Mesenchymal stem cell (in vitro differentiated cells and primary cell): ENCODE measurements at regions not wholly inside any gene's neighbourhood (a gene's known extent, or its start where the extent isn't known, plus 50 kb on each side); places are given as distances from the start of the nearest gene placed in this dataset.

Experiments used
- DNase-seq: peaks from one replicate; pipeline ENCODE4 v3.0.0-alpha.2; 2013
- H2AFZ ChIP-seq: one replicate; pipeline ENCODE4 v1.6.1; 2013; ENCODE audit warnings: low read depth, mild to moderate bottlenecking, control low read depth, inconsistent platforms, low read length, moderate library complexity
- H2AK5ac ChIP-seq: 2 replicates; pipeline ENCODE4 v1.6.1; 2013; ENCODE audit warnings: low read length, moderate library complexity, mild to moderate bottlenecking, inconsistent platforms; ENCODE audit not compliant: severe bottlenecking
- H2BK120ac ChIP-seq: one replicate; pipeline ENCODE4 v1.6.1; 2013; ENCODE audit warnings: low read depth, mild to moderate bottlenecking, inconsistent platforms, low read length, moderate library complexity
- H2BK12ac ChIP-seq, 2 experiments: one replicate each; pipeline ENCODE4 v1.6.1; 2013; ENCODE audit warnings: inconsistent platforms in 2 of 2, low read length in 2 of 2, mild to moderate bottlenecking in 2 of 2, moderate library complexity in 2 of 2, control low read depth in 1 of 2
- H2BK15ac ChIP-seq: one replicate; pipeline ENCODE4 v1.6.1; 2013; ENCODE audit warnings: mild to moderate bottlenecking, low read depth, inconsistent platforms; ENCODE audit not compliant: poor library complexity, severe bottlenecking
- H2BK5ac ChIP-seq: 2 replicates; pipeline ENCODE4 v1.6.1; 2013; ENCODE audit warnings: low read depth, mild to moderate bottlenecking, low read length, control low read depth, inconsistent platforms; ENCODE audit not compliant: poor library complexity, severe bottlenecking
- H3K14ac ChIP-seq, 2 experiments: one replicate each; pipeline ENCODE4 v1.6.1; 2013; ENCODE audit warnings: inconsistent platforms in 2 of 2, low read length in 2 of 2, control low read depth in 1 of 2, mild to moderate bottlenecking in 1 of 2, moderate library complexity in 1 of 2
- H3K18ac ChIP-seq, 2 experiments: one replicate each; pipeline ENCODE4 v1.6.1; 2013; ENCODE audit warnings: inconsistent platforms in 2 of 2, low read length in 2 of 2, control low read depth in 1 of 2, low read depth in 1 of 2, mild to moderate bottlenecking in 1 of 2
- H3K23ac ChIP-seq, 2 experiments: one replicate each; pipeline ENCODE4 v1.6.1; 2013; ENCODE audit warnings: inconsistent platforms in 2 of 2, low read length in 2 of 2, mild to moderate bottlenecking in 2 of 2, moderate library complexity in 2 of 2, control low read depth in 1 of 2
- H3K27ac ChIP-seq: 2 replicates; pipeline ENCODE4 v1.5.1; 2013; ENCODE audit warnings: mild to moderate bottlenecking, moderate library complexity, low read length, control low read depth, inconsistent platforms; ENCODE audit not compliant: poor library complexity, severe bottlenecking
- H3K27me3 ChIP-seq, 2 experiments: 2 replicates each; pipeline versions ENCODE4 v1.6.1 to v1.7.0; 2013; ENCODE audit warnings: low read length in 2 of 2, mild to moderate bottlenecking in 2 of 2, moderate library complexity in 2 of 2, control low read depth in 1 of 2, inconsistent platforms in 1 of 2; ENCODE audit not compliant: control insufficient read depth in 1 of 2, insufficient read depth in 1 of 2
- H3K36me3 ChIP-seq, 2 experiments: 2 replicates each; pipeline versions ENCODE4 v1.6.1 to v1.7.0; 2013; ENCODE audit warnings: low read length in 2 of 2, control low read depth in 1 of 2, inconsistent platforms in 1 of 2, low read depth in 1 of 2, mild to moderate bottlenecking in 1 of 2; ENCODE audit not compliant: insufficient read depth in 2 of 2, control insufficient read depth in 1 of 2
- H3K4ac ChIP-seq, 2 experiments: one replicate each; pipeline ENCODE4 v1.6.1; 2013; ENCODE audit warnings: inconsistent platforms in 2 of 2, low read length in 2 of 2, mild to moderate bottlenecking in 2 of 2, moderate library complexity in 2 of 2, control low read depth in 1 of 2, low read depth in 1 of 2
- H3K4me1 ChIP-seq: 2 replicates; pipeline ENCODE4 v1.6.1; 2013; ENCODE audit warnings: low read depth, low read length, control low read depth; ENCODE audit not compliant: control insufficient read depth, insufficient read depth
- H3K4me2 ChIP-seq: 2 replicates; pipeline ENCODE4 v1.6.1; 2013; ENCODE audit warnings: low read length, mild to moderate bottlenecking, inconsistent platforms; ENCODE audit not compliant: poor library complexity, severe bottlenecking
- H3K4me3 ChIP-seq, 2 experiments: 2 replicates each; pipeline versions ENCODE4 v1.5.1 to v1.7.0; 2013; ENCODE audit warnings: low read length in 2 of 2, mild to moderate bottlenecking in 2 of 2, control low read depth in 1 of 2, low read depth in 1 of 2; ENCODE audit not compliant: insufficient read depth in 1 of 2
- H3K79me1 ChIP-seq: replicated peaks from 2 replicates; pipeline ENCODE4 v1.6.1; 2013; ENCODE audit warnings: mild to moderate bottlenecking, control low read depth, low read length, inconsistent platforms; ENCODE audit not compliant: poor library complexity, severe bottlenecking
- H3K9ac ChIP-seq: 2 replicates; pipeline ENCODE4 v1.7.0; 2013; ENCODE audit warnings: mild to moderate bottlenecking, low read length, moderate library complexity
- H3K9me3 ChIP-seq: 2 replicates; pipeline ENCODE4 v1.7.0; 2013; ENCODE audit warnings: mild to moderate bottlenecking, low read length; ENCODE audit not compliant: control insufficient read depth
- H4K8ac ChIP-seq: one replicate; pipeline ENCODE4 v1.6.1; 2013; ENCODE audit warnings: inconsistent platforms, mild to moderate bottlenecking, low read length, moderate library complexity
- H4K91ac ChIP-seq: one replicate; pipeline ENCODE4 v1.6.1; 2013; ENCODE audit warnings: mild to moderate bottlenecking, low read length, inconsistent platforms
- WGBS: methylation state at CpG from one replicate; pipeline ENCODE4 v1.1.7; 2013; ENCODE audit warnings: mixed read lengths; 5-methylcytosine and 5-hydroxymethylcytosine counted together

DNA sequence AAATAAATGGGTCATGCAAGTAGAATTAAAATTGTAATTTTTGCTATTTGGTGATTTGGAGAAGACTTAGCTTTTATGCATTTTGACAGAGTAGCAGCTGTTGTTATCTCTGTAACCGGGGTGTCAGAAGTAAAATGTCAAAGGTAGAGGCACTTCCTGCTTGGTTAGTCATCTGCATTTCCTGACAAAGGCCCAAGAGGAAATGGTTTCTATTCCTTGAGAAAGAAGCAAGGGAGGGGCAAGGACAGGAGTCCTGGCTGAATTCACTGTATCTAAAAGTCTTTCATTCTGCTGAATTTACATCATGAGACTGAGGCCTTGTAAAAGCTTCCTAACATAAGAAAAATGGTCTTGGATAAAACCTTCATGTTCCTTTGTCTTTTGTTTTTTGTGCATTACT, 550.9 kb upstream of the BOD1L1 start:
- Histone ChIP-seq H3K18ac (no peak overlapping the region), H3K4me2 (no peak overlapping the region), H4K8ac (no peak overlapping the region), H2AK5ac (no peak overlapping the region), H3K23ac (no peak overlapping the region), H4K91ac (no peak overlapping the region), H2BK120ac (no peak overlapping the region), H3K79me1 (no peaks in the 10 kb centered on the region), H3K4me1 (no peaks in the 10 kb centered on the region), H3K27ac (no peak overlapping the region), H3K4me3 (no peak overlapping the region), H3K9ac (no peak overlapping the region), H3K4ac (no peak overlapping the region), H2BK15ac (peak overlapping the region; percentile 12), H2AFZ (no peak overlapping the region), H3K36me3 (no peaks in the 10 kb centered on the region), H2BK12ac (no peak overlapping the region), H3K27me3 (no peaks in the 10 kb centered on the region), H3K9me3 (no peaks in the 10 kb centered on the region), H3K14ac (no peak overlapping the region), H2BK5ac (no peak overlapping the region)
- peak; percentile 12 for DNase-seq
- WGBS, result 0% methylated on average over 1 of the region's 1 CpG

- Histone ChIP-seq H2BK15ac (no peak overlapping the region), H3K9me3 (no peaks in the 10 kb centered on the region), H4K8ac (no peak overlapping the region), H3K27ac (no peak overlapping the region), H3K14ac (no peak overlapping the region), H3K79me1 (no peaks in the 10 kb centered on the region), H3K4me2 (no peak overlapping the region), H3K4me3 (no peak overlapping the region), H3K27me3 (no peaks in the 10 kb centered on the region), H3K36me3 (no peaks in the 10 kb centered on the region), H2BK12ac (peak overlapping the region in 1 of 2 experiments; percentile 60), H4K91ac (no peak overlapping the region), H3K18ac (peak overlapping the region in 1 of 2 experiments; percentile 35), H2AK5ac (peak overlapping the region; percentile 17), H3K9ac (no peak overlapping the region), H3K23ac (no peak overlapping the region), H2AFZ (no peak overlapping the region), H2BK120ac (no peak overlapping the region), H3K4me1 (no peaks in the 10 kb centered on the region), H2BK5ac (no peak overlapping the region), H3K4ac (no peak overlapping the region)
- DNase-seq, result no peak
- WGBS, result 75% methylated on average over 1 of the region's 2 CpGs
These were observed 552.6 kb upstream of the BOD1L1 start for GRCh38 chr4:14180166-14180565.

GRCh38 chr4:14180983-14181601, 553.6 kb upstream of the BOD1L1 start:
- H3K14ac ChIP-seq, result no peak overlapping the region
- no peak overlapping the region for H3K9ac ChIP-seq
- no peak overlapping the region for H3K4me3 ChIP-seq
- H3K79me1 ChIP-seq, result no peaks in the 10 kb centered on the region
- no peak overlapping the region for H2BK15ac ChIP-seq
- no peak overlapping the region for H2BK120ac ChIP-seq
- WGBS, result 68% methylated on average over 6 of the region's 6 CpGs
- H3K36me3 ChIP-seq, result no peaks in the 10 kb centered on the region
- no peak overlapping the region for H4K8ac ChIP-seq
- no peak overlapping the region for H2BK12ac ChIP-seq
- no peak overlapping the region for H3K4ac ChIP-seq
- H3K18ac ChIP-seq, result no peak overlapping the region
- H2AFZ ChIP-seq, result no peak overlapping the region
- DNase-seq, result no peak
- no peak overlapping the region for H3K23ac ChIP-seq
- no peak overlapping the region for H4K91ac ChIP-seq
- H3K4me2 ChIP-seq, result peak overlapping the region; percentile 13
- no peak overlapping the region for H2BK5ac ChIP-seq
- H3K27me3 ChIP-seq, result no peaks in the 10 kb centered on the region
- peak overlapping the region; percentile 10 for H3K27ac ChIP-seq
- H2AK5ac ChIP-seq, result no peak overlapping the region
- no peaks in the 10 kb centered on the region for H3K9me3 ChIP-seq
- no peaks in the 10 kb centered on the region for H3K4me1 ChIP-seq

DNA sequence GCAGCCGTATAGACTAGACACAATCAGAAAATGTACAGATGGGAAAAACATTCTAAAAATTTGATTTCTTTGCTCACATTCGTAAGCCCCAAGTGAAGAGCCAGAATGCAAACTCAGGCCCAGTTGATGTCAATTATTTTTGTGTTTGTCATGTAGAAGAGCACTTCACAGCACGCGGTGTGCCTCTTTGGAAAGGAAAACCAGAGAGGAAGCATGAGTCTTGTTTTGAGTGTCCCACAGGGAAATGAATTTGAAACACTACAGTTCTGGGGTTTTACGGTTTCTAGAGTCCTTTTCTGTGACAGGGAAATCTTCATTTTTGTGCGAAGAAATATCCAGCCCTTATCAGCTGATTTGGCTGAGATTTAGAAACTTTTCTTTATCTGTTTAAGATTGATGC, 554.6 kb upstream of the BOD1L1 start:
- Histone ChIP-seq H2BK12ac (no peak overlapping the region), H2AK5ac (no peak overlapping the region), H3K4me1 (no peaks in the 10 kb centered on the region), H3K9ac (no peak overlapping the region), H3K4me3 (no peak overlapping the region), H3K14ac (no peak overlapping the region), H3K18ac (no peak overlapping the region), H4K91ac (no peak overlapping the region), H2BK5ac (no peak overlapping the region), H3K36me3 (no peaks in the 10 kb centered on the region), H3K4ac (no peak overlapping the region), H3K9me3 (no peaks in the 10 kb centered on the region), H2BK15ac (no peak overlapping the region), H3K79me1 (no peaks in the 10 kb centered on the region), H2BK120ac (no peak overlapping the region), H3K27me3 (no peaks in the 10 kb centered on the region), H4K8ac (no peak overlapping the region), H2AFZ (no peak overlapping the region), H3K23ac (no peak overlapping the region), H3K27ac (no peak overlapping the region), H3K4me2 (no peak overlapping the region)
- no peak for DNase-seq
- WGBS, result 80% methylated on average over 6 of the region's 6 CpGs
